SU-DHL-6 (cell line): ENCODE measurements at regions not wholly inside any gene's neighbourhood (a gene's known extent, or its start where the extent isn't known, plus 50 kb on each side); places are given as distances from the start of the nearest gene placed in this dataset.

Experiments used
- H2AFZ ChIP-seq: fragments of 200-600 bp; sonication (generic); 2 replicates; pipeline ENCODE4 v1.6.1; 2014; ENCODE audit warnings: low read depth, mild to moderate bottlenecking, moderate library complexity, mixed read lengths, antibody characterized with exemption, low read length; ENCODE audit not compliant: severe bottlenecking
- H3F3A ChIP-seq: fragments of 200-600 bp; shearing (Covaris generic); 2 replicates; pipeline ENCODE4 v1.6.0; 2016; ENCODE audit warnings: antibody characterized with exemption, mild to moderate bottlenecking; ENCODE audit not compliant: insufficient read depth
- H3K27ac ChIP-seq: fragments of 200-600 bp; sonication (generic); 2 replicates; pipeline ENCODE4 v1.5.1; 2016; ENCODE audit warnings: low read depth, mild to moderate bottlenecking, low read length, moderate library complexity, mixed read lengths
- H3K27me3 ChIP-seq: fragments of 200-600 bp; sonication (generic), shearing (Covaris generic); 2 replicates; pipeline ENCODE4 v1.6.0; 2014; ENCODE audit warnings: mild to moderate bottlenecking, low read length
- H3K36me3 ChIP-seq: fragments of 200-600 bp; sonication (generic); 2 replicates; pipeline ENCODE4 v1.6.1; 2014; ENCODE audit warnings: mild to moderate bottlenecking, low read length, mixed read lengths
- H3K4me2 ChIP-seq: fragments of 300-600, 200-600 bp; shearing (Covaris generic), sonication (generic); 2 replicates; pipeline ENCODE4 v1.6.0; 2014; ENCODE audit warnings: low read length, low read depth, mild to moderate bottlenecking; ENCODE audit not compliant: poor library complexity, severe bottlenecking
- H3K4me3 ChIP-seq: fragments of 200-600 bp; sonication (generic); 2 replicates; pipeline ENCODE4 v1.5.1; 2014; ENCODE audit warnings: antibody characterized with exemption, low read length, mild to moderate bottlenecking, mixed read lengths; ENCODE audit not compliant: insufficient read depth, poor library complexity, severe bottlenecking
- H3K79me2 ChIP-seq: fragments of 200-600 bp; sonication (generic); 2 replicates; pipeline ENCODE4 v1.6.1; 2014; ENCODE audit warnings: mild to moderate bottlenecking, low read length, moderate library complexity; ENCODE audit not compliant: insufficient read depth
- H3K9ac ChIP-seq: fragments of 200-600 bp; sonication (generic); 2 replicates; pipeline ENCODE4 v1.7.0; 2014; ENCODE audit warnings: mild to moderate bottlenecking, low read length
- H3K9me2 ChIP-seq: fragments of 200-600 bp; sonication (generic); replicated peaks from 2 replicates; pipeline ENCODE4 v1.6.1; 2014; ENCODE audit warnings: low read length; ENCODE audit not compliant: insufficient read depth
- H3K9me3 ChIP-seq: fragments of 200-600 bp; sonication (generic); 2 replicates; pipeline ENCODE4 v1.6.1; 2014; ENCODE audit warnings: low read length, mixed read lengths; ENCODE audit not compliant: insufficient read depth
- H4K20me1 ChIP-seq: fragments of 200-600 bp; sonication (generic); 2 replicates; pipeline ENCODE4 v1.6.1; 2014; ENCODE audit warnings: low read depth, mild to moderate bottlenecking, antibody characterized with exemption, low read length, moderate library complexity, mixed read lengths
- CTCF ChIP-seq: fragments of 200-600 bp; sonication (generic); IDR thresholded peaks from one replicate; pipeline ENCODE4 v1.5.1; 2017; ENCODE audit warnings: antibody characterized with exemption, mild to moderate bottlenecking, low read length, moderate library complexity; ENCODE audit not compliant: insufficient read depth, poor library complexity, severe bottlenecking
- EZH2phosphoT487 ChIP-seq: fragments of 200-600 bp; sonication (generic), shearing (Covaris generic); conservative IDR thresholded peaks from 2 replicates; pipeline ENCODE4 v1.6.1; 2018; ENCODE audit warnings: mild to moderate bottlenecking, antibody characterized with exemption, low read length, moderate library complexity, mixed read lengths

DNA sequence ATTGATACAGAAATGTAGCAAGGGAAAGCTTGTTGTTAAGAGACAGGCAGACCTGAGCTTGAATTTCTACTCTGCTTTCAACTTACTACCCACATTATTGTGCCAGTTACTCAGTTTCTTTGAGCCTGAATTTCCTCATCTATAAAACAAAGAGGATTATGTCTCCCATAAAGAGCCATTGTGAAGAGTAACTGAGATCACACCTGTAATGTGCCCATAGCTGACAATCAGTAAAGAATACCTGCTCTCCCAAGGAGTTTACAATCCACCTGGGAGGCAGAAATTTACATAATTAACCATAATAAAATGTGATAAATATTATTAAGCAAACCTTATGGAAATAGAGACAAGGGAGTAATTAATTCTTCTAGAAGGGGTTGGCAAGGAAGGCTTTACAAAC, 204.9 kb downstream of the EPM2A start:
- no peaks in the 10 kb centered on the region for H3K79me2 ChIP-seq
- no peak overlapping the region for H3K27ac ChIP-seq
- H3K9ac ChIP-seq = no peak overlapping the region
- no peak overlapping the region for H3K4me2 ChIP-seq
- TF ChIP-seq CTCF = no peak
- no peak for TF ChIP-seq EZH2phosphoT487
- no peaks in the 10 kb centered on the region for H4K20me1 ChIP-seq
- H3K9me2 ChIP-seq = no peaks in the 10 kb centered on the region
- no peaks in the 10 kb centered on the region for H3K27me3 ChIP-seq
- no peaks in the 10 kb centered on the region for H3K36me3 ChIP-seq
- H3F3A ChIP-seq = no peaks in the 10 kb centered on the region
- H3K9me3 ChIP-seq = no peaks in the 10 kb centered on the region
- H2AFZ ChIP-seq = no peak overlapping the region
- no peak overlapping the region for H3K4me3 ChIP-seq

- Histone ChIP-seq H3K9me2 (no peaks in the 10 kb centered on the region), H3K4me3 (no peak overlapping the region), H3K9ac (no peak overlapping the region), H3K36me3 (no peaks in the 10 kb centered on the region), H3K27ac (no peak overlapping the region), H3K4me2 (no peak overlapping the region), H3K27me3 (no peaks in the 10 kb centered on the region), H3K79me2 (no peaks in the 10 kb centered on the region), H3F3A (no peaks in the 10 kb centered on the region), H3K9me3 (no peaks in the 10 kb centered on the region), H2AFZ (no peak overlapping the region), H4K20me1 (no peaks in the 10 kb centered on the region)
- no peak for TF ChIP-seq EZH2phosphoT487
- no peak for TF ChIP-seq CTCF
Measured at GRCh38 chr6:145531032-145531431, 204.3 kb downstream of the EPM2A start.

DNA sequence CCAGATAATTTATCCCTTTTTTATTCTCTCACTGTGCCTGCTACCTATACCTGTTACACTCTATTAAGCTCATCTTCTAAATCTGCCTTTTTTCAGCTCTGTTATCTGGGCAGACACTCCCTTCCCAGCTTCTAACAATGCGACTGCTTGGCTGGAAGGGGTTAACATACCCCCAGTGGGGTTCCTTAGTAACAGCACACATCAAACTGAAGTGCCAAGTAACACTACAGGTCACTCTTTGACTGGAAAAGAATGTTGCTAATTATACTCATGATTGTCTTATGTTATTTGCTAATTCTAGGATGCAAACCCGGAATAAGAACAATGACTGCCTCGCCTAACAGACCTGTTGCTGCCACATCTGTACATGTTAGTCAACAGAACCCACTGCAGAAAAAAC, 203.5 kb downstream of the EPM2A start:
- H2AFZ ChIP-seq = no peak overlapping the region
- no peaks in the 10 kb centered on the region for H4K20me1 ChIP-seq
- no peaks in the 10 kb centered on the region for H3K9me2 ChIP-seq
- H3K9ac ChIP-seq = no peak overlapping the region
- no peak for TF ChIP-seq EZH2phosphoT487
- no peak for TF ChIP-seq CTCF
- H3K36me3 ChIP-seq = no peaks in the 10 kb centered on the region
- no peak overlapping the region for H3K4me2 ChIP-seq
- H3K4me3 ChIP-seq = no peak overlapping the region
- no peaks in the 10 kb centered on the region for H3K79me2 ChIP-seq
- H3K27ac ChIP-seq = no peak overlapping the region
- H3K9me3 ChIP-seq = no peaks in the 10 kb centered on the region
- H3K27me3 ChIP-seq = no peaks in the 10 kb centered on the region
- no peaks in the 10 kb centered on the region for H3F3A ChIP-seq

DNA sequence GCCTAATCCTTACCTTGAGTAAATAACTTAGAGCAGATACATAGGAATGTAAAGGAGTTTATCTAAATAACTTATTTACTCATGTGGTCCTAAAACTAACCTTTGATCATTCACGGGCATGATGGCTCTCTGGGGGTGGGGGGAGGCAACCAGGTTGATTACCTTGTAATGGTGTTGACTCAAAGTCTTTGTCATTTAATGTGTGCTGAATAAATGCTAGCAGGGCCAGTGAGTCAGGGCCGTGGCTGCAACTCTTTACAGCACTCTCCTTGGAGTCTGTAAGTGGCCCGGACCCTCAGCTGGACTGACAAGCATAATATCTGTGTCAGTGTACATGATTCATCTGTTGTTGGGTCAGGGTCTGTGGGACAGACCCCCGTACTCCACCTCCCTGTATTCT, 203.0 kb downstream of the EPM2A start:
- no peak for TF ChIP-seq EZH2phosphoT487
- TF ChIP-seq CTCF = no peak
- no peaks in the 10 kb centered on the region for H3K9me3 ChIP-seq
- no peak overlapping the region for H3K4me3 ChIP-seq
- no peaks in the 10 kb centered on the region for H3K36me3 ChIP-seq
- H3F3A ChIP-seq = no peaks in the 10 kb centered on the region
- no peaks in the 10 kb centered on the region for H3K27me3 ChIP-seq
- no peaks in the 10 kb centered on the region for H3K9me2 ChIP-seq
- H3K79me2 ChIP-seq = no peaks in the 10 kb centered on the region
- no peak overlapping the region for H2AFZ ChIP-seq
- H3K4me2 ChIP-seq = no peak overlapping the region
- H4K20me1 ChIP-seq = no peaks in the 10 kb centered on the region
- H3K9ac ChIP-seq = no peak overlapping the region
- no peak overlapping the region for H3K27ac ChIP-seq
